Right lobe of liver (tissue), 6 donors: ENCODE measurements at regions not wholly inside any gene's neighbourhood (a gene's known extent, or its start where the extent isn't known, plus 50 kb on each side); places are given as distances from the start of the nearest gene placed in this dataset.

Source experiments
- ATAC-seq, 4 donors: fragments of 200-7000 bp; cut with Tn5 transposase; one replicate each; pipeline ENCODE4 v1.9.1; 2020; ENCODE audit warnings: mild to moderate bottlenecking in 4 of 4, moderate library complexity in 4 of 4
- DNase-seq, 3 donors: peaks; one replicate each; pipeline ENCODE4 v3.0.0-alpha.2; 2020
- H3K27ac ChIP-seq, 3 donors: fragments of 200-600 bp; one replicate each; pipeline ENCODE4 v1.8.0; 2022
- H3K27me3 ChIP-seq, 2 donors: fragments of 200-600 bp; one replicate each; pipeline ENCODE4 v1.8.0; 2022
- H3K36me3 ChIP-seq, 4 donors: fragments of 200-600 bp; sonication (generic) in 1 of 4; one replicate each; pipeline versions ENCODE4 v1.5.1 to v1.8.0; 2017 to 2022; ENCODE audit warnings: control low read depth in 1 of 4
- H3K4me1 ChIP-seq, 4 donors: fragments of 200-600 bp; sonication (generic) in 1 of 4; one replicate each; pipeline versions ENCODE4 v1.5.1 to v1.8.0; 2017 to 2022; ENCODE audit warnings: control low read depth in 1 of 4
- H3K4me3 ChIP-seq, 3 donors: fragments of 200-600 bp; one replicate each; pipeline ENCODE4 v1.8.0; 2022
- H3K9me3 ChIP-seq, 4 donors: fragments of 200-600 bp; sonication (generic) in 1 of 4; one replicate each; pipeline versions ENCODE4 v1.5.1 to v1.8.0; 2017 to 2022; ENCODE audit warnings: control low read depth in 1 of 4
- CTCF ChIP-seq, 4 donors: fragments of 200-600 bp in 3 of 4; fragments of 450-650 bp in 1 of 4; IDR thresholded peaks; one replicate each; pipeline versions ENCODE4 v1.5.1 to v1.8.0; 2016 to 2022; ENCODE audit warnings: antibody characterized with exemption in 4 of 4, mild to moderate bottlenecking in 2 of 4
- POLR2A ChIP-seq: fragments of 450-650 bp; IDR thresholded peaks from one replicate; pipeline ENCODE4 v1.6.1; 2017; ENCODE audit warnings: antibody characterized with exemption, mild to moderate bottlenecking
- WGBS: methylation state at CpG from one replicate; pipeline ENCODE4 v1.1.6; 2018; ENCODE audit warnings: low coverage, low lambda C conversion rate; ENCODE audit not compliant: insufficient coverage; ENCODE audit errors: missing lambda C conversion rate; 5-methylcytosine and 5-hydroxymethylcytosine counted together
- intact Hi-C, 2 donors: fragments of 100-400 bp; cut with DNase I; formaldehyde crosslinking; loops; one replicate each; pipeline versions ENCODE4 v1.11.2 to v1.14.1; 2022
- donor health status: DM: no; HTN: yes; CAD: no.
- donor health status: DM: no; HTN: no; CAD: no.
- donor health status: DM: no; HTN: no; CAD: no.
- donor health status: DM: no; HTN: yes; CAD: no.
- donor health status: DM: no; HTN: yes; CAD: no.

DNA sequence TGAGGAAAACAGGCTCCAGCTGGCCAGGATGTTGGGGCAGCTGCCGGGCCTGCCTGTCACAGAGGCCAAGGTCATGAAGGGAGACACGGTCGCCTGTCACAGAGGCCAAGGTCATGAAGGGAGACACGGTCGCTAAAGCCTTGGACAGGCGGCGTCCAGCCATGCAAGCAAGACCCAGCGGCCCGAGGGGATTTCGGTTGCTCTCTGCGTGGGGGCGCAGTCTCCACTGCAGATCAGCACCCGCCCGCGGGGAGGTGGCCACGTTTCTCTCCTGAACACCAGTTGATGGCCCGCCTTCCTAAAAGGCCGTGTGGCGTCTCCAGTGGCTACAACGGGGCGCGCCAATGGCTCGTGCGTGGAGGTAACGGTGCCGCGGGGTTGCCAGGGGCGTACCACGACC is 67.0 kb upstream of the PCGF5 start:
- no peaks in the 10 kb centered on the region for H3K36me3 ChIP-seq
- DNase-seq (peak in 1 of 3 donors; percentile 50), ATAC-seq (no peak)
- H3K27ac ChIP-seq, result no peak overlapping the region
- intact Hi-C loops, result no loop called here
- no peaks in the 10 kb centered on the region for H3K27me3 ChIP-seq
- no peak for TF ChIP-seq CTCF (IDR thresholded peaks at IDR 0.05)
- no peak for TF ChIP-seq POLR2A
- H3K4me1 ChIP-seq, result no peaks in the 10 kb centered on the region
- H3K4me3 ChIP-seq, result no peak overlapping the region
- 95% methylated on average over 14 of the region's 29 CpGs for WGBS
- H3K9me3 ChIP-seq, result no peaks in the 10 kb centered on the region

DNA sequence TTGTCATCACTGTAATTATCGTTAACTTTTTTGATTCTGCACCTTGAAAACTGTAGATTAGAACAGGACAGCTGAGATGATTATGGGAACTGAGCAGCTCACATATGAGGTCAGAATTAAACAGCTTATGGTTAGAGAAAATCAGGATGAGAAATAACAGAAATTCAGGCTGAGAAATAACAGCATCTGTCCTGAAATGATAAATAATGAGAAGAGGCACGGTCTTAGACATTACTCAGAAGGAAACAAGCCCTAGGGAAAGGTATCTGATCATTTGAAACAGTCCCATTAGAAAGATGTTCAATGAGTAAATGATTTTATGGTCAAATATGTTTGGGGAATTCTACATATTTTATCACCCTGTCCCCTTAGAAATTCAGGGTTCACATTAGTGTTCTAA is 65.6 kb upstream of the PCGF5 start:
- H3K36me3 ChIP-seq, result no peaks in the 10 kb centered on the region
- ATAC-seq (no peak), DNase-seq (no peak)
- H3K27me3 ChIP-seq, result no peaks in the 10 kb centered on the region
- TF ChIP-seq CTCF (IDR thresholded peaks at IDR 0.05) (no peak), POLR2A (no peak)
- H3K4me3 ChIP-seq, result no peak overlapping the region
- H3K9me3 ChIP-seq, result no peaks in the 10 kb centered on the region
- no peaks in the 10 kb centered on the region for H3K4me1 ChIP-seq
- intact Hi-C loops, result no loop called here
- H3K27ac ChIP-seq, result no peak overlapping the region
- 62% methylated on average over 2 of the region's 2 CpGs for WGBS

- no peak overlapping the region for H3K27ac ChIP-seq
- ATAC-seq, result no peak
- intact Hi-C loops, result no loop called here
- H3K4me1 ChIP-seq, result no peaks in the 10 kb centered on the region
- no peak for DNase-seq
- no peaks in the 10 kb centered on the region for H3K27me3 ChIP-seq
- TF ChIP-seq POLR2A, result no peak
- no peak for TF ChIP-seq CTCF (IDR thresholded peaks at IDR 0.05)
- 49% methylated on average over 2 of the region's 2 CpGs for WGBS
- no peak overlapping the region for H3K4me3 ChIP-seq
- H3K36me3 ChIP-seq, result no peaks in the 10 kb centered on the region
- no peaks in the 10 kb centered on the region for H3K9me3 ChIP-seq
These were observed 64.3 kb upstream of the PCGF5 start for GRCh38 chr10:91156196-91156595.

- WGBS, result 100% methylated on average over 1 of the region's 2 CpGs
- Histone ChIP-seq H3K4me1 (no peaks in the 10 kb centered on the region), H3K9me3 (no peaks in the 10 kb centered on the region), H3K27ac (no peak overlapping the region), H3K4me3 (no peak overlapping the region), H3K27me3 (no peaks in the 10 kb centered on the region), H3K36me3 (no peaks in the 10 kb centered on the region)
- ATAC-seq (no peak), DNase-seq (no peak)
- no peak for TF ChIP-seq POLR2A
- TF ChIP-seq CTCF (IDR thresholded peaks at IDR 0.05), result no peak
- intact Hi-C loops, result no loop called here
These were observed 61.1 kb upstream of the PCGF5 start for GRCh38 chr10:91159254-91159783.
